Sigmoid colon (tissue), 4 donors: ENCODE measurements at regions not wholly inside any gene's neighbourhood (a gene's known extent, or its start where the extent isn't known, plus 50 kb on each side); places are given as distances from the start of the nearest gene placed in this dataset.

Source experiments
- CTCF ChIP-seq, 4 experiments: fragments of 450-650 bp in 3 of 4; fragments of 200-600 bp in 1 of 4; IDR thresholded peaks; one replicate each; pipeline ENCODE4 v1.5.1; 2016 to 2019; ENCODE audit warnings: antibody characterized with exemption in 4 of 4, mild to moderate bottlenecking in 3 of 4, moderate library complexity in 2 of 4
- POLR2A ChIP-seq, 2 donors: fragments of 450-650 bp; IDR thresholded peaks; one replicate each; pipeline ENCODE4 v1.6.1; 2016; ENCODE audit warnings: antibody characterized with exemption in 2 of 2, mild to moderate bottlenecking in 2 of 2, moderate library complexity in 2 of 2
- POLR2AphosphoS5 ChIP-seq, 4 donors: sonication (generic); formaldehyde crosslinking; IDR thresholded peaks; one replicate each; pipeline ENCODE4 v1.6.1; 2017; ENCODE audit warnings: antibody characterized with exemption in 4 of 4

- no peak for TF ChIP-seq POLR2AphosphoS5 (IDR thresholded peaks at IDR 0.05)
- TF ChIP-seq CTCF (IDR thresholded peaks at IDR 0.05): no peak
- no peak for TF ChIP-seq POLR2A (IDR thresholded peaks at IDR 0.05)
Observed at GRCh38 chr1:10918531-10918930, 93.9 kb upstream of the TARDBP start.
